ENCODE measurements at regions not wholly inside any gene's neighbourhood (a gene's known extent, or its start where the extent isn't known, plus 50 kb on each side); places are given as distances from the start of the nearest gene placed in this dataset.

DNA sequence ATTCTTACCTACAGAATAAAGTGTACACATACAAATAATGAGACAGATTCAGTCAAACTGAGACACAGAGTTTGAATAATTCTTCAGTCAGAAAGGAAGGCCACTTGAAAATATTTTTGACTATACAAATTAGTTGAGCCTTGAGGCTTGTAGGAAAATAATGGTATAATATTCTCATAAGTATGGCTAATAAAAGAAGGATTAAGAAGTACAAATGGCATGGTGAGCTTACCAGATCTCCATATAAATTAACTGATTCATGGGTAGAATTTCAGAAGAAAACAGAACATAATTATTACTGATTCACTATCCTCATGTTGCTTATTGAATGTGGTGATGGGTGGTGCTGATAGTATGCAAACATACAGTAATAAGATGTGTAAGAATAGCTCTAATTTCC is 401.1 kb downstream of the PCDH18 start:
- ATAC-seq (no peak), FAIRE-seq (no peak), DNase-seq (ENCODE audit: low read depth, low spot score) (no peak)
- no peak overlapping the region for H2AFZ ChIP-seq (ENCODE audit: control insufficient read depth, low read depth, low read length)
- intact Hi-C loops (cut with micrococcal nuclease; ENCODE audit: unreplicated experiment) (no loop called here), in situ Hi-C loops (cut with MboI) (no loop called here)
- SMC1A ChIA-PET (ENCODE audit: uncharacterized antibody, unreplicated experiment), result no interaction called here
- TF ChIP-seq FOXM1 (IDR thresholded peaks at IDR 0.05; ENCODE audit: low read depth, low read length) (no peak), STAT3 (IDR thresholded peaks at IDR 0.05; ENCODE audit: low read depth, low read length) (no peak), TARDBP (IDR thresholded peaks at IDR 0.05; ENCODE audit: borderline replicate concordance) (no peak), PAX8 (IDR thresholded peaks at IDR 0.05) (no peak), DPF2 (IDR thresholded peaks at IDR 0.05) (no peak), CHD2 (IDR thresholded peaks at IDR 0.05; ENCODE audit: borderline replicate concordance, low read depth, low read length) (no peak)
- TF ChIP-seq, protein P1, sequence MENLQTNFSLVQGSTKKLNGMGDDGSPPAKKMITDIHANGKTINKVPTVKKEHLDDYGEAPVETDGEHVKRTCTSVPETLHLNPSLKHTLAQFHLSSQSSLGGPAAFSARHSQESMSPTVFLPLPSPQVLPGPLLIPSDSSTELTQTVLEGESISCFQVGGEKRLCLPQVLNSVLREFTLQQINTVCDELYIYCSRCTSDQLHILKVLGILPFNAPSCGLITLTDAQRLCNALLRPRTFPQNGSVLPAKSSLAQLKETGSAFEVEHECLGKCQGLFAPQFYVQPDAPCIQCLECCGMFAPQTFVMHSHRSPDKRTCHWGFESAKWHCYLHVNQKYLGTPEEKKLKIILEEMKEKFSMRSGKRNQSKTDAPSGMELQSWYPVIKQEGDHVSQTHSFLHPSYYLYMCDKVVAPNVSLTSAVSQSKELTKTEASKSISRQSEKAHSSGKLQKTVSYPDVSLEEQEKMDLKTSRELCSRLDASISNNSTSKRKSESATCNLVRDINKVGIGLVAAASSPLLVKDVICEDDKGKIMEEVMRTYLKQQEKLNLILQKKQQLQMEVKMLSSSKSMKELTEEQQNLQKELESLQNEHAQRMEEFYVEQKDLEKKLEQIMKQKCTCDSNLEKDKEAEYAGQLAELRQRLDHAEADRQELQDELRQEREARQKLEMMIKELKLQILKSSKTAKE (IDR thresholded peaks at IDR 0.05; ENCODE audit: low read depth, poor library complexity, severe bottlenecking), result no peak
- TF ChIP-seq, protein P2, sequence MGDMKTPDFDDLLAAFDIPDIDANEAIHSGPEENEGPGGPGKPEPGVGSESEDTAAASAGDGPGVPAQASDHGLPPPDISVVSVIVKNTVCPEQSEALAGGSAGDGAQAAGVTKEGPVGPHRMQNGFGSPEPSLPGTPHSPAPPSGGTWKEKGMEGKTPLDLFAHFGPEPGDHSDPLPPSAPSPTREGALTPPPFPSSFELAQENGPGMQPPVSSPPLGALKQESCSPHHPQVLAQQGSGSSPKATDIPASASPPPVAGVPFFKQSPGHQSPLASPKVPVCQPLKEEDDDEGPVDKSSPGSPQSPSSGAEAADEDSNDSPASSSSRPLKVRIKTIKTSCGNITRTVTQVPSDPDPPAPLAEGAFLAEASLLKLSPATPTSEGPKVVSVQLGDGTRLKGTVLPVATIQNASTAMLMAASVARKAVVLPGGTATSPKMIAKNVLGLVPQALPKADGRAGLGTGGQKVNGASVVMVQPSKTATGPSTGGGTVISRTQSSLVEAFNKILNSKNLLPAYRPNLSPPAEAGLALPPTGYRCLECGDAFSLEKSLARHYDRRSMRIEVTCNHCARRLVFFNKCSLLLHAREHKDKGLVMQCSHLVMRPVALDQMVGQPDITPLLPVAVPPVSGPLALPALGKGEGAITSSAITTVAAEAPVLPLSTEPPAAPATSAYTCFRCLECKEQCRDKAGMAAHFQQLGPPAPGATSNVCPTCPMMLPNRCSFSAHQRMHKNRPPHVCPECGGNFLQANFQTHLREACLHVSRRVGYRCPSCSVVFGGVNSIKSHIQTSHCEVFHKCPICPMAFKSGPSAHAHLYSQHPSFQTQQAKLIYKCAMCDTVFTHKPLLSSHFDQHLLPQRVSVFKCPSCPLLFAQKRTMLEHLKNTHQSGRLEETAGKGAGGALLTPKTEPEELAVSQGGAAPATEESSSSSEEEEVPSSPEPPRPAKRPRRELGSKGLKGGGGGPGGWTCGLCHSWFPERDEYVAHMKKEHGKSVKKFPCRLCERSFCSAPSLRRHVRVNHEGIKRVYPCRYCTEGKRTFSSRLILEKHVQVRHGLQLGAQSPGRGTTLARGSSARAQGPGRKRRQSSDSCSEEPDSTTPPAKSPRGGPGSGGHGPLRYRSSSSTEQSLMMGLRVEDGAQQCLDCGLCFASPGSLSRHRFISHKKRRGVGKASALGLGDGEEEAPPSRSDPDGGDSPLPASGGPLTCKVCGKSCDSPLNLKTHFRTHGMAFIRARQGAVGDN (IDR thresholded peaks at IDR 0.05), result no peak
- no peaks in the 10 kb centered on the region for H3K27me3 ChIP-seq (replicated peaks in 1 of 2; ENCODE audit: control insufficient read depth in 2 of 2, insufficient read depth in 2 of 2, low read length in 1 of 2)
- no peak overlapping the region for H3K4me2 ChIP-seq (ENCODE audit: control insufficient read depth, insufficient read depth)
- no peaks in the 10 kb centered on the region for H3K9me3 ChIP-seq (replicated peaks; ENCODE audit: control insufficient read depth, insufficient read depth, low read length)
- no peaks in the 10 kb centered on the region for H3K36me3 ChIP-seq (ENCODE audit: control insufficient read depth in 2 of 2, insufficient read depth in 2 of 2, low read length in 1 of 2)
- H3K4me3 ChIP-seq, result no peak overlapping the region
- CTCF ChIA-PET, result no interaction called here
- H3K9ac ChIP-seq (ENCODE audit: control insufficient read depth, insufficient read depth, low read length), result no peak overlapping the region
- H4K20me1 ChIP-seq (ENCODE audit: control insufficient read depth, insufficient read depth), result no peaks in the 10 kb centered on the region
- POLR2A ChIA-PET, result no interaction called here
- RAD21 ChIA-PET (ENCODE audit: unreplicated experiment), result no interaction called here
- H3K27ac ChIP-seq (ENCODE audit: control insufficient read depth, insufficient read depth), result no peak overlapping the region
- H3K4me1 ChIP-seq (ENCODE audit: control insufficient read depth, insufficient read depth, low read length), result no peaks in the 10 kb centered on the region
- BruUV-seq (replicated peaks), result no TSS peak
- no peaks in the 10 kb centered on the region for H3K79me2 ChIP-seq (ENCODE audit: control insufficient read depth, insufficient read depth, low read length)
